ENCODE measurements at regions not wholly inside any gene's neighbourhood (a gene's known extent, or its start where the extent isn't known, plus 50 kb on each side); places are given as distances from the start of the nearest gene placed in this dataset.

DNA sequence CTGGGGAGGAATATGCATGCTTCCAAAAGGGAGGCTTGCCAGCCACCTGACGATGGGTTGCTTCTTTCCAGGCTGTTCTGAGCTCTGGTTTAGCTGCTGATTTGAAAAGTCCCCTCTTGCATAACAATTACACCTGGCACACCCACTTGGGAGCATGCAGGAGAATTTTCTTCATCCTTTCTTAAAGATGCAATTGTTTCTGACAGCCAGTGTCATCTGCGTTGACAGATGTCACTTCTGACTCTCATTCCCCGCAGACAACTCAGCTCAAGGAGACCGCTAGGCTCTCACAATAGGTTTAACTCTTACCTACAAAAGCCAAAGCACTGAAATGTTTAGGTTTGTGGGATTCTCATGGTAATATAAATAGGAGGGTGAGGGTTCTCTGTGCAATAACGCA lies 185.6 kb upstream of the SYNPR start:
- intact Hi-C loops (cut with DNase I, micrococcal nuclease) = no loop called here
- Mint-ChIP-seq H3K4me3 (no peak overlapping the region), H3K27ac (no peak overlapping the region), H3K27me3 (no peaks in the 10 kb centered on the region), H3K4me1 (ENCODE audit: low read depth) (no peaks in the 10 kb centered on the region), H3K9me3 (peaks cover 12% of the 10 kb centered on the region), H3K36me3 (ENCODE audit: low read depth) (no peaks in the 10 kb centered on the region)
- Histone ChIP-seq H3K36me3 (ENCODE audit: insufficient read depth, low read length) (no peaks in the 10 kb centered on the region), H3K27me3 (ENCODE audit: control insufficient read depth in 1 of 2, insufficient read depth in 2 of 2, low read length in 2 of 2) (no peaks in the 10 kb centered on the region), H3K4me1 (ENCODE audit: insufficient read depth, low read length) (no peaks in the 10 kb centered on the region), H3K9me3 (ENCODE audit: control insufficient read depth in 1 of 2, insufficient read depth in 1 of 2, low read length in 2 of 2) (peaks cover 4 to 13% of the 10 kb centered on the region in 2 experiments), H3K4me3 (ENCODE audit: low read length) (no peak overlapping the region), H3K27ac (ENCODE audit: low read depth in 1 of 2, low read length in 2 of 2) (no peak overlapping the region)
- POLR2A ChIA-PET = no interaction called here
- DNase-seq = no peak
- ATAC-seq (ENCODE audit: poor library complexity) = no peak
- TF ChIP-seq, protein P1, sequence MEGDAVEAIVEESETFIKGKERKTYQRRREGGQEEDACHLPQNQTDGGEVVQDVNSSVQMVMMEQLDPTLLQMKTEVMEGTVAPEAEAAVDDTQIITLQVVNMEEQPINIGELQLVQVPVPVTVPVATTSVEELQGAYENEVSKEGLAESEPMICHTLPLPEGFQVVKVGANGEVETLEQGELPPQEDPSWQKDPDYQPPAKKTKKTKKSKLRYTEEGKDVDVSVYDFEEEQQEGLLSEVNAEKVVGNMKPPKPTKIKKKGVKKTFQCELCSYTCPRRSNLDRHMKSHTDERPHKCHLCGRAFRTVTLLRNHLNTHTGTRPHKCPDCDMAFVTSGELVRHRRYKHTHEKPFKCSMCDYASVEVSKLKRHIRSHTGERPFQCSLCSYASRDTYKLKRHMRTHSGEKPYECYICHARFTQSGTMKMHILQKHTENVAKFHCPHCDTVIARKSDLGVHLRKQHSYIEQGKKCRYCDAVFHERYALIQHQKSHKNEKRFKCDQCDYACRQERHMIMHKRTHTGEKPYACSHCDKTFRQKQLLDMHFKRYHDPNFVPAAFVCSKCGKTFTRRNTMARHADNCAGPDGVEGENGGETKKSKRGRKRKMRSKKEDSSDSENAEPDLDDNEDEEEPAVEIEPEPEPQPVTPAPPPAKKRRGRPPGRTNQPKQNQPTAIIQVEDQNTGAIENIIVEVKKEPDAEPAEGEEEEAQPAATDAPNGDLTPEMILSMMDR (IDR thresholded peaks at IDR 0.05) = no peak
- CTCF ChIA-PET = no interaction called here

DNA sequence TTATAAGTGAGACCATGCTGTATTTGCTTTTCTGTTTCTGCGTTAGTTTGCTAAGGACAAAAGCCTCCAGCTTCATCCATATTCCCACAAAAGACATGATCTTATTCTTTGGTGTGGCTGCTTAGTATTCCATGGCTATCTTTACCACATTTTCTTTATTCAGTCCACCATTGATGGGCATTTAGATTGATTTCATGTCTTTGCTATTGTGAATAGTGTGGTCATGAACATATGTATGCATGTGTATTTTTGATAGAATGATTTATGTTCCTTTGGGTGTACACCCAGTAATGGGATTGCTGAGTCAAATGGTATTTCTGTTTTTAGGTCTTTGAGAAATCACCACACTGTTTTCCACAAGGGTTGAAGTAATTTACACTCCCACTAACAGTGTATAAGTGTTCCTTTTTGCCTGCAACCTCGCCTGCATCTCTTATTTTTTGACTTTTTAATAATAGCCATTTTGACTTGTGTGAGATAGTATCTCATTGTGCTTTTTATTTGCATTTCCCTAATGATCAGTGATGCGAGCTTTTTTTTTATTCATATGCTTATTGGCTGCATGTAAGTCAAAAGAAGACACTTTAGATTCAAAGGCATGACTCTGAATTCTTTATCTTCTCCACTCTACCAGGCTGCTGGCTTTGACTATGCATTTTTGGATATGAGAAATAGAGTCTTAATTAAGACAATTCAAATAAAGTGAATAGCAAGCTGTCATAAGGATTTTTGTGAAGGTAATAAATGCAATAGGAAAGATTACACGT lies 183.3 kb upstream of the SYNPR start:
- peaks cover 0 to 13% of the 10 kb centered on the region in 2 experiments for H3K9me3 ChIP-seq (ENCODE audit: control insufficient read depth in 1 of 2, insufficient read depth in 1 of 2, low read length in 2 of 2)
- Mint-ChIP-seq H3K36me3 (ENCODE audit: low read depth) (no peaks in the 10 kb centered on the region), H3K27ac (no peak overlapping the region), H3K27me3 (no peaks in the 10 kb centered on the region), H3K4me3 (no peak overlapping the region), H3K4me1 (ENCODE audit: low read depth) (no peaks in the 10 kb centered on the region), H3K9me3 (peaks cover 7% of the 10 kb centered on the region)
- DNase-seq (no peak), ATAC-seq (ENCODE audit: poor library complexity) (no peak)
- H3K27ac ChIP-seq (ENCODE audit: low read depth in 1 of 2, low read length in 2 of 2) = no peak overlapping the region
- no peaks in the 10 kb centered on the region for H3K27me3 ChIP-seq (ENCODE audit: control insufficient read depth in 1 of 2, insufficient read depth in 2 of 2, low read length in 2 of 2)
- intact Hi-C loops (cut with DNase I, micrococcal nuclease) = no loop called here
- no peak overlapping the region for H3K4me3 ChIP-seq (ENCODE audit: low read length)
- POLR2A ChIA-PET = no interaction called here
- no peaks in the 10 kb centered on the region for H3K4me1 ChIP-seq (ENCODE audit: insufficient read depth, low read length)
- CTCF ChIA-PET = no interaction called here
- TF ChIP-seq, protein P1 (IDR thresholded peaks at IDR 0.05) = no peak
- H3K36me3 ChIP-seq (ENCODE audit: insufficient read depth, low read length) = no peaks in the 10 kb centered on the region

DNA sequence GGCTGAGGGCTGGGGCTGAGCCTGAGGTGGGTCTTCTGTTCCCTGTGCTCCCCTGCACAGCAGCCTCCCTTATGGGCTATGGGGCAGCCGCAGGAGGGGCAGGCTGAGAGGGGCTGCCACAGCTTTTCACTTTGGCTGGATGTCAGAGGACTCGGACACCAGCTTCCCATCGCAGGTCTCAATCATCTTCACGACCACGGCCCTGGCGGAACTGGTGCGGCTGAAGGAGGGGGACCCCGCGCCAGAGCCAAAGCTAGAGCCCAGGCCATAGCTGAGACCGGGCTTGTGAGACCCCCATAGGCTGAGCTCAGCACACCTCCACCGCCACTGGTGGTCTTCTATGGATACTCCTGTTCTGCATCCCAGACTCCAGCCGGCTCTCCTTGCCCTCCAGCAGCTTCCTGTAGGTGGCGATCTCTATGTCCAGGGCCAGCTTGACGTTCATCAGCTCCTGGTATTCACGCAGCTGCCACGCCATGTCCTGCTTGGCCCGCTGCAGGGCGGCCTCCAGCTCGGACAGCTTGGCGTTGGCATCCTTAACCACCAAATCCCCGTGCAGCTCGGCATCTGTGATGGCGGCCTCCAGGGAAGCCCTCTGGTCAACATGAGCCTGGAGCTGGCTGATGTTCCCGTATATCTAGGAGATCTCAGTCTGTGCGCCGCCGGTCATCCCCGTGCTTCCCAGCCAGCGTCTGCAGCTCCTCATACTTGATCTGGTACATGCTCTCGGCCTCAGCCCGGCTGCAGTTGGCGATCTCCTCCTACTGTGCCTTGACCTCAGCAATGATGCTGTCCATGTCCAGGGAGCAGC lies 181.7 kb upstream of the SYNPR start:
- Histone ChIP-seq H3K36me3 (ENCODE audit: insufficient read depth, low read length) (no peaks in the 10 kb centered on the region), H3K4me1 (ENCODE audit: insufficient read depth, low read length) (no peaks in the 10 kb centered on the region), H3K27ac (ENCODE audit: low read depth in 1 of 2, low read length in 2 of 2) (no peak overlapping the region), H3K27me3 (ENCODE audit: control insufficient read depth in 1 of 2, insufficient read depth in 2 of 2, low read length in 2 of 2) (no peaks in the 10 kb centered on the region), H3K4me3 (ENCODE audit: low read length) (no peak overlapping the region), H3K9me3 (ENCODE audit: control insufficient read depth in 1 of 2, insufficient read depth in 1 of 2, low read length in 2 of 2) (peaks cover 0 to 13% of the 10 kb centered on the region in 2 experiments)
- H3K27ac Mint-ChIP-seq = no peak overlapping the region
- ChIA-PET CTCF (no interaction called here), POLR2A (no interaction called here)
- DNase-seq (no peak), ATAC-seq (ENCODE audit: poor library complexity) (no peak)
- peaks cover 7% of the 10 kb centered on the region for H3K9me3 Mint-ChIP-seq
- TF ChIP-seq, protein P1 (IDR thresholded peaks at IDR 0.05) = no peak
- H3K4me3 Mint-ChIP-seq = no peak overlapping the region
- H3K4me1 Mint-ChIP-seq (ENCODE audit: low read depth) = no peaks in the 10 kb centered on the region
- no peaks in the 10 kb centered on the region for H3K27me3 Mint-ChIP-seq
- H3K36me3 Mint-ChIP-seq (ENCODE audit: low read depth) = no peaks in the 10 kb centered on the region
- intact Hi-C loops (cut with DNase I, micrococcal nuclease) = no loop called here
